ENCODE measurements at regions not wholly inside any gene's neighbourhood (a gene's known extent, or its start where the extent isn't known, plus 50 kb on each side); places are given as distances from the start of the nearest gene placed in this dataset.

- Histone ChIP-seq H3K27ac (ENCODE audit: control insufficient read depth, insufficient read depth, low read length) (no peak overlapping the region), H3K27me3 (ENCODE audit: control insufficient read depth, extremely low read depth, insufficient read depth, low read length) (no peaks in the 10 kb centered on the region), H3K9ac (ENCODE audit: control insufficient read depth, extremely low read depth, insufficient read depth, low read length) (no peak overlapping the region), H3K36me3 (ENCODE audit: control insufficient read depth in 2 of 2, extremely low read depth in 1 of 2, insufficient read depth in 2 of 2, low read length in 2 of 2) (no peaks in the 10 kb centered on the region), H3K4me1 (ENCODE audit: control insufficient read depth, extremely low read depth, insufficient read depth, low read length) (no peaks in the 10 kb centered on the region), H3K9me3 (ENCODE audit: control insufficient read depth, low read depth, low read length) (no peaks in the 10 kb centered on the region), H3K79me2 (ENCODE audit: control insufficient read depth, insufficient read depth, low read length) (no peaks in the 10 kb centered on the region), H3K4me2 (ENCODE audit: control insufficient read depth, extremely low read depth, insufficient read depth, low read depth, low read length) (no peak overlapping the region), H2AFZ (ENCODE audit: control insufficient read depth, low read length) (no peak overlapping the region), H4K20me1 (ENCODE audit: control insufficient read depth, extremely low read depth, insufficient read depth, low read length) (no peaks in the 10 kb centered on the region), H3K9me1 (ENCODE audit: control insufficient read depth, extremely low read depth, insufficient read depth, low read length) (no peaks in the 10 kb centered on the region), H3K4me3 (ENCODE audit: control insufficient read depth in 2 of 3, extremely low read depth in 1 of 3, insufficient read depth in 2 of 3, low read depth in 1 of 3, low read length in 3 of 3) (no peak overlapping the region)
- TF ChIP-seq CTCF (optimal IDR thresholded peaks at IDR 0.05 in 1 of 3, IDR thresholded peaks at IDR 0.05 in 1 of 3, conservative IDR thresholded peaks at IDR 0.05 in 1 of 3; ENCODE audit: extremely low read depth in 1 of 3, insufficient read depth in 2 of 3, low read length in 3 of 3) (no peak), EZH2 (IDR thresholded peaks at IDR 0.05; ENCODE audit: low read length) (no peak)
- no peak for DNase-seq (ENCODE audit: low read depth, low spot score)
- FAIRE-seq = no peak
- dilution Hi-C loops (cut with MboI; ENCODE audit: extremely low pct_ligation_motif_present, low sequenced_read_pairs) = no loop called here
These were observed 924.6 kb downstream of the OLFM4 start for GRCh38 chr13:53953183-53953582.

Small RNAs in the stretch of these regions (small RNA-seq; reads per million reads assigned to genes)
- 0 reads per million in 3 experiments for gene RN7SL618P (ENCODE audit: insufficient read length in 3 of 3, low read depth in 3 of 3, low replicate concordance in 1 of 3)
